ENCODE measurements at regions not wholly inside any gene's neighbourhood (a gene's known extent, or its start where the extent isn't known, plus 50 kb on each side); places are given as distances from the start of the nearest gene placed in this dataset.

DNA sequence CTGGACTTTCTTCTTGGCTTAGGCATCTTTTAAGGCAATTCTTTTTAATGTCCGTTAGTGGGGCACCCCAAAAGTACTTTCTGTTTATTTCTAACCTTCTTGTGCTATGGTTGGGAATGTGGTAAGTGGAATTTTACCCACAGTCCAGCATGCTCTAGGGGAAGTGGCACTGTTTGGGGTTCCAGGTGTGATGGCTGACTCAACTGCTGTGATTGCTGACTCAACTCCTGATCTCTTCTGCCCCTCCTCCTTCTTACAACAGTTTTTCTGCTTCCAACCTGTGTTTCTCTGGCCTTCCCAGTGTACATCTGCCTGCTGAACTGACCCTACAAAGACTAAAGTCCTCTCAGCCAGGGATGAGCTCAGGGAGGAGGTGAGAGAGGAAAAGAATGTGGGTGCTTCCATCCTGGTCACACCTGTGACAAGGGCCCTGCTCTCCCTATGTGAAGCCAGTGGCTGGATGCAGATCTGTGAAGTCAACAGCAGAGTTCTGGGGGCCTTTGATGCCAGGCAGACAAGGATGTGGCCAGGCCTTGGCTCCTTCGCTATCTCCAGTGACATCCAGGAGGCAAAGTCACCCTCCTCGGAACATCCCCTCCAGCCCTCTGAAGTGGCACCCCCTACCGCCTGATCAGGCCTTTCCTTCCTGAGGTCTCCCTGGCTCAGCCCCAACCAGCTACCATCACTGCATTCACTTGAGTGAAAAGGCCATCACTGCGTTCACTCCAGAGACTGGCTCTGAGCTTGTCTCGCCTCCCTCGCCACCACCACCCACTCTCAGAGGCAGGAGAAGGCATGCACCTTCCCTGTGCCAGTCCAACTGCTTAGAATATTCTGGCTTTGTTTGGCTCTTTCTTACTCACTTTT lies 72.2 kb downstream of the C5orf15 start:
- TF ChIP-seq SPI1 (IDR thresholded peaks at IDR 0.05; ENCODE audit: low read depth, low read length) (peak; percentile 18; the same call in 1 of the 2 replicates), POLR2AphosphoS5 (IDR thresholded peaks at IDR 0.05; ENCODE audit: low read depth, low read length) (no peak)
- no peak for DNase-seq (ENCODE audit: insufficient read length, low spot score)
- peak; percentile 68 for FAIRE-seq

DNA sequence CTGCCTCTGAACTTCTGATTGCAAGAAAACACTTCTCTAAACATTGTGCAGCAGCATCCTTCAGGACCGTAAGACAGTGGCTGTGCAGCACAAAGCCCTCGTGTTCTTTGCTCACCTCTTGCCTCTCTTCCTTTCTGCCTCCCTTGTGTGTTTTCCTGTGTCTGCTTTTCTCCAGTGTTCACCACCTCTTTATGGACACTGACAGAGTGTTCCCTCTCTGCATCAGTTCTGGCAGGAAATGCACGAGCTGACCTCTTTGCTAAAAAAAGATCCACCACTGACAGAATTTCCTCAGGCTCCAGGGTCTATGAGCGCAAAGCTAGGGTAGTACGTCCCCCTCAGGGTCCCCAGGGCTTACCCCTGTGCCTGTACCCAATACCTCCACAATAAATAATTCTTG lies 74.3 kb downstream of the C5orf15 start:
- no peak for TF ChIP-seq PAX5 (IDR thresholded peaks at IDR 0.05; ENCODE audit: insufficient read depth, low read length, severe bottlenecking)
- FAIRE-seq = peak; percentile 68
- DNase-seq (ENCODE audit: insufficient read length, low spot score) = no peak

DNA sequence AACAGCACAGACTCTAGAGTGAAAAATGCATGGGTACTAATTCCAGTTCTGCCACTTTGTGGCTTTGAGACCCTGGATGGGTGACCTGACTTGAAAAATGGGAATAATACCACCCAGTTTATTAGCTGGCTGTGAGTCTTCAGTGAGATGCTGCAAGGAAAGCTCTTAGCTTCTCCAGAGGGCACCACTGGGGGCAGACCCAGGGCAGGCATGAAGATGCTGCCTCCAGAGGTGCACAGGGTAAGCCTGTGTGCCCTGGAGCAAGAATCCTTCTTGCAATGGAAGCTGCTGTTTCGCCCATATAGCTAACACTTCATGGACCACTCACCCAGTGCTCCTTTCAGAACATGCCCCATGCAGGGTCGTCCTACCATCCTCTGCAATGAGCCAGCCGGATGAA lies 75.7 kb downstream of the C5orf15 start:
- no peak for FAIRE-seq
- no peak for DNase-seq (ENCODE audit: insufficient read length, low spot score)
- TF ChIP-seq TAF1 (IDR thresholded peaks at IDR 0.05; ENCODE audit: low read depth, low read length) (no peak), POLR2A (IDR thresholded peaks at IDR 0.05; ENCODE audit: low read depth, low read length) (no peak), POU2F2 (IDR thresholded peaks at IDR 0.05; ENCODE audit: low read depth, low read length) (no peak), POLR2AphosphoS5 (IDR thresholded peaks at IDR 0.05; ENCODE audit: low read depth, low read length) (no peak), SPI1 (IDR thresholded peaks at IDR 0.05; ENCODE audit: low read depth, low read length) (no peak), PAX5 (IDR thresholded peaks at IDR 0.05; ENCODE audit: insufficient read depth, low read length, severe bottlenecking) (no peak)

DNA sequence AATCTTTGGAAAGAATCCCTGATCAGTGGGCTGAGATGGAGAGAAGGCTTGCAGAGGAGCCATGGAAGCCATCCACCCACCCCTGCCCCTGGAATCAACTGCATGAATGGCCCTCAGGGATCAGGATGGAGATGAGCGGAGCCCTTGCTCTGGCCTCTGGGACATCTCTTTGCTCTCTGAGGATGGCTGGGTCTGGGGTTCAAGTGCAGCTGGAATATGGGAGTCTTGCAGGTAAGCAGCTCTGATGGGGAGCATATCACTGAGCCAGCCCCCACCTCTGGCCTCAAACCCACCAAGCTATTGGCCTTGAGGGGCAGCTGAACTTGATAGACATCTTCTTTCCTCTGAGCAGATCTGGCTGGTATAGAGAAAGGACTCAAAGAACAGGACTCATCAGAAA lies 76.1 kb downstream of the C5orf15 start:
- no peak for TF ChIP-seq SPI1 (IDR thresholded peaks at IDR 0.05; ENCODE audit: low read depth, low read length)
- no peak for TF ChIP-seq POU2F2 (IDR thresholded peaks at IDR 0.05; ENCODE audit: low read depth, low read length)
- TF ChIP-seq POLR2AphosphoS5 (IDR thresholded peaks at IDR 0.05; ENCODE audit: low read depth, low read length) = no peak
- no peak for TF ChIP-seq TAF1 (IDR thresholded peaks at IDR 0.05; ENCODE audit: low read depth, low read length)
- no peak for TF ChIP-seq PAX5 (IDR thresholded peaks at IDR 0.05; ENCODE audit: insufficient read depth, low read length, severe bottlenecking)
- TF ChIP-seq POLR2A (IDR thresholded peaks at IDR 0.05; ENCODE audit: low read depth, low read length) = no peak
- DNase-seq (ENCODE audit: insufficient read length, low spot score) = no peak
- no peak for FAIRE-seq

DNA sequence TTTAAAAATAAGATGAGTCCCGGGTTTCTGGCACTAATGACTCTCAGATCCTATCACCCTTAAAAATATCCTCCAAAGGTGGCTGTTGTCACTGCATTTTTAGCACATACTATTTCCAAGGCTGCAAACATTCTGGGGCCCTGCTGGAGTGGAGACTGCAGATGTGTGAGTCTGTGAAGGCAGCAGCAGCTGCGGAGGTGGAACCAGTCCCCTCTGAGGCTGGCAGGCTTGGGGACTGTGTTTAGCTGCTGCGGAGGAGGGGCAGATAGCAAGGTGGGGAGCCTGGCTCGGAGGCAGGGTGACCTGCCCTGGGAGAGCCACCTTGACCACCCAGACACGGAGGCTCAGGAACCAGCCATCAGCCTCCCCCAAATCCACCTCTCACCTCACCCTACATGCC lies 77.0 kb downstream of the C5orf15 start:
- FAIRE-seq = peak; percentile 40
- TF ChIP-seq PAX5 (IDR thresholded peaks at IDR 0.05; ENCODE audit: insufficient read depth, low read length, severe bottlenecking) = no peak
- no peak for TF ChIP-seq POLR2A (IDR thresholded peaks at IDR 0.05; ENCODE audit: low read depth, low read length)
- TF ChIP-seq POU2F2 (IDR thresholded peaks at IDR 0.05; ENCODE audit: low read depth, low read length) = no peak
- no peak for TF ChIP-seq SPI1 (IDR thresholded peaks at IDR 0.05; ENCODE audit: low read depth, low read length)
- TF ChIP-seq TAF1 (IDR thresholded peaks at IDR 0.05; ENCODE audit: low read depth, low read length) = no peak
- no peak for TF ChIP-seq POLR2AphosphoS5 (IDR thresholded peaks at IDR 0.05; ENCODE audit: low read depth, low read length)

DNA sequence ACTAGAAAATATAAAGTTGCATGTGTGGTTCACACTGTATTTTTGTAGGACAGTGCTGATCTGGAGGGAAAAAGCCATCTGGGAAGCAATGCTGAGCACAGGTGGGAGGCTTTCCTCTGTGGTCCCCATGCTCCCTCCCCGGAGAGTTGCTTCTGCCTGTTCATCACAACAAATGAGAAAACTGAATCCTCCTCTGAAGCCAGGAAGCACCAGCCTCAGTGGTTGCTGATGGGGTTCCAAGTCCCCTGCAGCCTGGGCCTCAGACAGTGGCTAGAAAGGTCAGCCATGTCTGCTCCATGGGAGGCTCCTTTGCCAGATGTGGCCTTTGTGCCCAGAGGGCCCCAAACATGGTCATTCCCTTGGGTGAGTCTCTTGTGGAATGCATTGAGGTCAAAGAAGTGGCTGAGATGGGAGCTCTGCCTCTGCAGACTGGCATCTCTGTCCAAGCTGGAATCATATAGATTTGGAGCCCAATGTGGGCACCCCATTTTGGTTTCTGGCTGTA lies 77.6 kb downstream of the C5orf15 start:
- FAIRE-seq (no peak), DNase-seq (ENCODE audit: insufficient read length, low spot score) (no peak)
- TF ChIP-seq PAX5 (IDR thresholded peaks at IDR 0.05; ENCODE audit: insufficient read depth, low read length, severe bottlenecking) = no peak
- no peak for TF ChIP-seq POU2F2 (IDR thresholded peaks at IDR 0.05; ENCODE audit: low read depth, low read length)

More for the DNA sequence above, 77.0 kb downstream of the C5orf15 start:
- no peak for DNase-seq (ENCODE audit: insufficient read length, low spot score)

DNA sequence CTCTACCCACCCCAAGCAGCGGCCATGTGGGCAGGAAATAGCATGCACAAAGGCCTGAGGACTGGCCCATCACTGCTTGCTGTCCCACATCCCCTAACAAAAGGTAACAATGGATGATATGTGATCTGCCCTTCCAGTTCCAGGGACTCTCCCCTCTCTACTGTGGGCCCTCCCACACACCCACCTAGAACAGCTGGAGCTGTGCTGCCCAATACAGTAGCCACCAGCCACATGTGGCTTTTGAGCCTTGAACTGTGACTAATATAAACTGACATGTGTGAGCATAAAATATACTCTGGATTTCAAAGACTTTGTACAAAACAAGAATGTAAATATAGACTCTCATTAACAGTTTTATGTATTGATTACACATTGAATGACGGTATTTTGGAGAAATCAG lies 78.1 kb downstream of the C5orf15 start:
- DNase-seq (ENCODE audit: insufficient read length, low spot score) (no peak), FAIRE-seq (no peak)
- TF ChIP-seq SPI1 (IDR thresholded peaks at IDR 0.05; ENCODE audit: low read depth, low read length) (no peak), PAX5 (IDR thresholded peaks at IDR 0.05; ENCODE audit: insufficient read depth, low read length, severe bottlenecking) (no peak), TAF1 (IDR thresholded peaks at IDR 0.05; ENCODE audit: low read depth, low read length) (no peak), POLR2A (IDR thresholded peaks at IDR 0.05; ENCODE audit: low read depth, low read length) (no peak)

DNA sequence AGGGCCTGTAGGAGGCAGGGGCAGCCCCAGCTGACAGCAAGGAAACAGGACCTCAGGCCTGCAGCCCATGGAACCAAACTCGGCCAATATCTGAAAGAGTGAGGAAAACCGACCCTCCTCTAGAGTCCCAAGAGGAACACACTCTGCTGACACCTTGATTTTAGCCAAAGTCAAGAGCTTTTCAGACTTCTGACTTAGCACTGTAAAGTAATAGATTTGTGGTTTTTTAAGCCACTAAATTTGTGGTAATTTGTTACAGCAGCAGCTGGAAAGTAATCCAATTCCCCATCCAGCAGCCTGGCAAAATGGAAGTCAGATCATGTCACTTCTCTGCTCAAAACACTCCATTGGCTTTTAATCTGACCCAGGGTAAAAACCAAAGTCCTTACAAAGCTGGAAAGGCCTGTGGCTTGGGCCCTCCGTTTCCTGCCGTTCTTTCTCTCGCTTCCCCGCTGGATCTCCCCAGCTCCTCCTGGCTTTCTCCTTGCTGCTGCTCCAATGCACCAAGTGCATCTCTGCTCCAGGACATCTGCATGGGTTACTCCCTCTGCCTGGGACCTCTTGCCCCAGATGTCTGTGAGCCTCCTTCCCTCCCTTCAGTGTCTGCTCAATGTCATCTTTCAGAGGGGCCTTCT lies 79.0 kb downstream of the C5orf15 start:
- no peak for DNase-seq (ENCODE audit: insufficient read length, low spot score)
- FAIRE-seq = no peak
- no peak for TF ChIP-seq PAX5 (IDR thresholded peaks at IDR 0.05; ENCODE audit: insufficient read depth, low read length, severe bottlenecking)
- no peak for TF ChIP-seq POLR2AphosphoS5 (IDR thresholded peaks at IDR 0.05; ENCODE audit: low read depth, low read length)
- TF ChIP-seq SPI1 (IDR thresholded peaks at IDR 0.05; ENCODE audit: low read depth, low read length) = no peak

DNA sequence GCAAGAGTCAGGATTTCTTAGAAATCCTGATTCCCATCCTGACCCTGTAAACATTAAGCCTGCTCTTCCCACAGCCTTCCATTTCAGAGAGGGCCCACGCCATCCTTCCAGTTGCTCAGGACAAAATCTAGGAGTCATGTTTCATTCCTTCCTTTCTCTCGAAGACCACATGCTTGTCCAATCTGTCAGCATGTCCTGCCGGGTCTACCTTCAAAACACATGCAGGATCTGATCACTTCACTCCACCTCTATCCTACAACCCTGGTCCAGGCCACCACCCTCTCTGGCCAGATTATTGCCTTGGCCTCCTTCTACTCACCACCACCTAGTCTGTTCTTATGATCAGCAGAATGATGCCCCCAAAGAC lies 79.8 kb downstream of the C5orf15 start:
- FAIRE-seq (peak; percentile 16), DNase-seq (ENCODE audit: insufficient read length, low spot score) (no peak)
- no peak for TF ChIP-seq TAF1 (IDR thresholded peaks at IDR 0.05; ENCODE audit: low read depth, low read length)
- TF ChIP-seq PAX5 (IDR thresholded peaks at IDR 0.05; ENCODE audit: insufficient read depth, low read length, severe bottlenecking) = no peak
- TF ChIP-seq POU2F2 (IDR thresholded peaks at IDR 0.05; ENCODE audit: low read depth, low read length) = no peak
- no peak for TF ChIP-seq SPI1 (IDR thresholded peaks at IDR 0.05; ENCODE audit: low read depth, low read length)
- TF ChIP-seq POLR2A (IDR thresholded peaks at IDR 0.05; ENCODE audit: low read depth, low read length) = no peak
- TF ChIP-seq POLR2AphosphoS5 (IDR thresholded peaks at IDR 0.05; ENCODE audit: low read depth, low read length) = no peak

DNA sequence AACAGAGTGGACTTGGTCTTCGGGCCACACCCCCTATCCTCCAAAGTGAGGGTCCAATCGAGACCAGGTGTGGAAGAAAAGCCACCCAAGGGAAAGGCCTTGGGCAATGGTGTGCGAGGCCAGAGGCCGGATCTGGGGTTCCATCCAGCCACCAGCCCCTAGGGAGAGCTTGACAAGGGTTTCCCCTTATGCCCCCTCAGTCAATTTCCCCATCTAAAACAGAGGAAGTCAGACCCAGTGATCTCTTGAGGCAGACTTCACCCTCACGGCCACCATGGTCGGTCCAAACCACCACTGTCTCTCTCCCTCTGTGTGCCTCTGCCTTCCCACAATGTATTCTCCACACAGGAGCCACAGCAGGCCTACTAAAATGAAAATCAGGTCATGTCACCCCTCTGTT lies 82.9 kb downstream of the C5orf15 start:
- DNase-seq (ENCODE audit: insufficient read length, low spot score) (no peak), FAIRE-seq (no peak)
- TF ChIP-seq PAX5 (IDR thresholded peaks at IDR 0.05; ENCODE audit: insufficient read depth, low read length, severe bottlenecking) (no peak), POLR2AphosphoS5 (IDR thresholded peaks at IDR 0.05; ENCODE audit: low read depth, low read length) (no peak), POLR2A (IDR thresholded peaks at IDR 0.05; ENCODE audit: low read depth, low read length) (no peak), TAF1 (IDR thresholded peaks at IDR 0.05; ENCODE audit: low read depth, low read length) (no peak), SPI1 (IDR thresholded peaks at IDR 0.05; ENCODE audit: low read depth, low read length) (no peak), POU2F2 (IDR thresholded peaks at IDR 0.05; ENCODE audit: low read depth, low read length) (no peak)
